H1 (cell line): ENCODE measurements at regions not wholly inside any gene's neighbourhood (a gene's known extent, or its start where the extent isn't known, plus 50 kb on each side); places are given as distances from the start of the nearest gene placed in this dataset.

Experiments used
- CTCF ChIA-PET: fragments of 300-600 bp; sonication (Branson Sonifier 250); formaldehyde crosslinking; loops from one replicate; lab custom pipeline; 2021; ENCODE audit not compliant: partially characterized antibody; lab: Charles Lee
- POLR2A ChIA-PET: fragments of 300-600 bp; sonication (Branson Sonifier 250); formaldehyde crosslinking; loops from one replicate; lab custom pipeline; 2021; ENCODE audit warnings: inconsistent platforms; ENCODE audit not compliant: partially characterized antibody; lab: Charles Lee
- DNase-seq, 2 experiments: peaks; one replicate each; pipeline versions ENCODE4 v3.0.0 to v3.0.0-alpha.2; 2010 to 2022; ENCODE audit warnings: low spot score in 2 of 2, low read depth in 1 of 2, mixed read lengths in 1 of 2
- FAIRE-seq: peaks from 2 replicates; lab custom pipeline; 2011; peaks lifted over from hg19 to GRCh38; lab: Jason Lieb, UNC
- H2AFZ ChIP-seq: 2 replicates; pipeline ENCODE4 v1.8.1; 2012; ENCODE audit warnings: low read length, inconsistent platforms
- H2AK5ac ChIP-seq: 2 replicates; pipeline ENCODE4 v1.6.1; 2013; ENCODE audit warnings: low read depth, low read length
- H2BK120ac ChIP-seq: replicated peaks from 2 replicates; pipeline ENCODE3; 2013; ENCODE audit warnings: low read depth, low read length, inconsistent platforms
- H2BK12ac ChIP-seq: 2 replicates; pipeline ENCODE4 v1.6.1; 2013; ENCODE audit warnings: low read depth, low read length
- H2BK15ac ChIP-seq: 2 replicates; pipeline ENCODE4 v1.6.1; 2013; ENCODE audit warnings: low read length
- H2BK20ac ChIP-seq: 2 replicates; pipeline ENCODE4 v1.6.1; 2013; ENCODE audit warnings: low read length
- H2BK5ac ChIP-seq: 2 replicates; pipeline ENCODE4 v1.6.1; 2013; ENCODE audit warnings: low read depth, low read length
- H3K14ac ChIP-seq: 2 replicates; pipeline ENCODE4 v1.6.1; 2013; ENCODE audit warnings: inconsistent platforms; ENCODE audit not compliant: insufficient read length
- H3K18ac ChIP-seq: 2 replicates; pipeline ENCODE4 v1.6.1; 2013; ENCODE audit warnings: low read length; ENCODE audit errors: extremely low read depth
- H3K23ac ChIP-seq: 2 replicates; pipeline ENCODE4 v1.6.1; 2013; ENCODE audit warnings: inconsistent platforms; ENCODE audit not compliant: insufficient read length
- H3K23me2 ChIP-seq: 2 replicates; pipeline ENCODE4 v1.6.1; 2013; ENCODE audit warnings: low read depth, low read length
- H3K27ac ChIP-seq: 2 replicates; pipeline ENCODE4 v1.6.1; 2011; ENCODE audit warnings: low read depth, low read length, inconsistent platforms
- H3K27me3 ChIP-seq, 4 experiments: replicated peaks in 1 of 4; 1 replicate in 1 of 4; 2 replicates in 3 of 4; pipeline versions ENCODE4 v1.6.1 to v1.8.1; 2011 to 2013; ENCODE audit warnings: low read length in 3 of 4, mild to moderate bottlenecking in 3 of 4, inconsistent platforms in 2 of 4, mixed read lengths in 2 of 4, moderate library complexity in 1 of 4; ENCODE audit not compliant: control insufficient read depth in 3 of 4, insufficient read depth in 3 of 4; ENCODE audit errors: extremely low read depth in 1 of 4
- H3K36me3 ChIP-seq, 4 experiments: 2 replicates each; pipeline versions ENCODE4 v1.6.1 to v1.8.1; 2011 to 2013; ENCODE audit warnings: mild to moderate bottlenecking in 4 of 4, low read length in 3 of 4, moderate library complexity in 2 of 4, control low read depth in 1 of 4, inconsistent platforms in 1 of 4; ENCODE audit not compliant: insufficient read depth in 4 of 4, control insufficient read depth in 2 of 4
- H3K4ac ChIP-seq: replicated peaks from 2 replicates; pipeline ENCODE3; 2013; ENCODE audit warnings: low read length, low read depth, mixed read lengths, inconsistent platforms; ENCODE audit not compliant: insufficient read length
- H3K4me1 ChIP-seq, 4 experiments: replicated peaks in 1 of 4; 1 replicate in 1 of 4; 2 replicates in 3 of 4; pipeline versions ENCODE4 v1.6.1 to v1.8.1; 2011 to 2013; ENCODE audit warnings: low read length in 3 of 4, inconsistent platforms in 2 of 4, mixed read lengths in 1 of 4; ENCODE audit not compliant: insufficient read depth in 4 of 4, control insufficient read depth in 3 of 4
- H3K4me2 ChIP-seq, 2 experiments: 2 replicates each; pipeline versions ENCODE4 v1.6.1 to v1.8.1; 2011 to 2013; ENCODE audit warnings: low read depth in 2 of 2, low read length in 2 of 2, control low read depth in 1 of 2, inconsistent platforms in 1 of 2, mild to moderate bottlenecking in 1 of 2; ENCODE audit not compliant: insufficient read depth in 1 of 2
- H3K4me3 ChIP-seq, 4 experiments: fragments of 200-600, 300-600 bp in 1 of 4; sonication (generic), shearing (Covaris generic), sonication (Bioruptor Twin) in 1 of 4; 2 replicates each; pipeline versions ENCODE4 v1.5.1 to v1.8.1; 2011 to 2016; ENCODE audit warnings: low read length in 4 of 4, low read depth in 3 of 4, control low read depth in 2 of 4, inconsistent platforms in 2 of 4, mild to moderate bottlenecking in 2 of 4, mixed read lengths in 1 of 4, moderate library complexity in 1 of 4; ENCODE audit not compliant: insufficient read depth in 2 of 4; ENCODE audit errors: extremely low read depth in 1 of 4
- H3K56ac ChIP-seq: replicated peaks from 2 replicates; pipeline ENCODE3; 2013; ENCODE audit warnings: low read depth, mild to moderate bottlenecking, mixed read lengths, low read length, inconsistent platforms; ENCODE audit not compliant: insufficient read length
- H3K79me1 ChIP-seq: 2 replicates; pipeline ENCODE4 v1.6.1; 2013; ENCODE audit warnings: low read depth, low read length, control low read depth
- H3K79me2 ChIP-seq, 2 experiments: 2 replicates each; pipeline versions ENCODE4 v1.6.1 to v1.8.1; 2012 to 2013; ENCODE audit warnings: low read length in 2 of 2, mild to moderate bottlenecking in 2 of 2, inconsistent platforms in 1 of 2; ENCODE audit not compliant: insufficient read depth in 2 of 2, control insufficient read depth in 1 of 2
- H3K9ac ChIP-seq, 4 experiments: replicated peaks in 1 of 4; 1 replicate in 1 of 4; 2 replicates in 3 of 4; pipeline versions ENCODE4 v1.6.1 to v1.8.1; 2011 to 2013; ENCODE audit warnings: low read depth in 3 of 4, low read length in 3 of 4, control low read depth in 2 of 4, mild to moderate bottlenecking in 2 of 4, moderate library complexity in 2 of 4, inconsistent platforms in 1 of 4; ENCODE audit errors: extremely low read depth in 1 of 4
- H3K9me3 ChIP-seq, 2 experiments: 2 replicates each; pipeline versions ENCODE4 v1.6.1 to v1.8.1; 2012 to 2013; ENCODE audit warnings: mild to moderate bottlenecking in 2 of 2, moderate library complexity in 2 of 2, control low read depth in 1 of 2, inconsistent platforms in 1 of 2, low read depth in 1 of 2, low read length in 1 of 2, mixed read lengths in 1 of 2; ENCODE audit not compliant: insufficient read depth in 2 of 2
- H4K20me1 ChIP-seq, 2 experiments: replicated peaks in 1 of 2; 2 replicates each; pipeline versions ENCODE3 to v1.8.1; 2011 to 2013; ENCODE audit warnings: inconsistent platforms in 2 of 2, low read length in 2 of 2, mild to moderate bottlenecking in 1 of 2; ENCODE audit not compliant: insufficient read depth in 2 of 2, control insufficient read depth in 1 of 2
- H4K5ac ChIP-seq: 2 replicates; pipeline ENCODE4 v1.6.1; 2013; ENCODE audit warnings: low read length, low read depth, mixed read lengths, inconsistent platforms; ENCODE audit not compliant: insufficient read length
- H4K8ac ChIP-seq: 2 replicates; pipeline ENCODE4 v1.8.0; 2013; ENCODE audit warnings: mild to moderate bottlenecking, moderate library complexity, low read length, inconsistent platforms; ENCODE audit not compliant: insufficient read depth; ENCODE audit errors: extremely low read depth
- H4K91ac ChIP-seq: replicated peaks from 2 replicates; pipeline ENCODE3; 2013; ENCODE audit warnings: low read length, mixed read lengths, inconsistent platforms; ENCODE audit not compliant: insufficient read length
- CEBPB ChIP-seq: IDR thresholded peaks from 2 replicates; pipeline ENCODE4 v1.6.1; 2012; ENCODE audit warnings: low read depth, low read length
- EZH2 ChIP-seq: fragments of 200-600 bp; sonication (generic); IDR thresholded peaks from 2 replicates; pipeline ENCODE4 v1.7.1; 2012; ENCODE audit warnings: low read depth, mild to moderate bottlenecking, moderate library complexity, low read length, inconsistent platforms; ENCODE audit not compliant: severe bottlenecking
- JUND ChIP-seq: IDR thresholded peaks from 2 replicates; pipeline ENCODE4 v1.6.1; 2011; ENCODE audit warnings: mild to moderate bottlenecking, improper control_type of control experiment, low read length
- WGBS, 2 experiments: shearing (Covaris generic) in 1 of 2; methylation state at CpG; one replicate each; pipeline versions ENCODE4 v1.1.6 to v1.1.7; 2013 to 2015; ENCODE audit warnings: low lambda C conversion rate in 2 of 2, mixed read lengths in 2 of 2, inconsistent platforms in 1 of 2, low coverage in 1 of 2, missing lambda C conversion rate in 1 of 2; ENCODE audit not compliant: insufficient replicate concordance in 2 of 2, insufficient coverage in 1 of 2, insufficient read length in 1 of 2; ENCODE audit errors: extremely low coverage in 1 of 2, missing lambda C conversion rate in 1 of 2; 5-methylcytosine and 5-hydroxymethylcytosine counted together

- H3K9ac ChIP-seq: no peak overlapping the region
- no peak for FAIRE-seq
- H2BK15ac ChIP-seq: no peak overlapping the region
- H3K4ac ChIP-seq: no peak overlapping the region
- H2BK12ac ChIP-seq: no peak overlapping the region
- no peak overlapping the region for H2BK5ac ChIP-seq
- H3K18ac ChIP-seq: no peak overlapping the region
- H3K14ac ChIP-seq: no peak overlapping the region
- H3K9me3 ChIP-seq: no peaks in the 10 kb centered on the region
- no peak overlapping the region for H2BK20ac ChIP-seq
- 79% methylated on average over 1 of the region's 1 CpG; no CpG with 5 or more reads in 1 of the 2 experiments for WGBS, 2 experiments
- no peaks in the 10 kb centered on the region for H3K23me2 ChIP-seq
- no peaks in the 10 kb centered on the region for H3K27me3 ChIP-seq
- no peak overlapping the region for H2BK120ac ChIP-seq
- H3K79me1 ChIP-seq: no peaks in the 10 kb centered on the region
- H2AK5ac ChIP-seq: no peak overlapping the region
- H3K4me1 ChIP-seq: no peaks in the 10 kb centered on the region
- no peak for DNase-seq
- no peak overlapping the region for H3K56ac ChIP-seq
- ChIA-PET CTCF (no interaction called here), POLR2A (no interaction called here)
- H4K5ac ChIP-seq: no peak overlapping the region
- no peaks in the 10 kb centered on the region for H3K79me2 ChIP-seq
- no peaks in the 10 kb centered on the region for H4K20me1 ChIP-seq
- H3K36me3 ChIP-seq: no peaks in the 10 kb centered on the region
- no peak overlapping the region for H3K23ac ChIP-seq
- no peak overlapping the region for H2AFZ ChIP-seq
- no peak overlapping the region for H3K4me3 ChIP-seq
- H3K4me2 ChIP-seq: no peak overlapping the region
- no peak overlapping the region for H3K27ac ChIP-seq
- no peak overlapping the region for H4K91ac ChIP-seq
- no peak overlapping the region for H4K8ac ChIP-seq
- TF ChIP-seq JUND (no peak), EZH2 (no peak), CEBPB (peak; percentile 25; the same call in 1 of the 2 replicates)
- TF ChIP-seq, all 59 proteins: peak for 1
These were observed 311.9 kb downstream of the PLOD2 start for GRCh38 chr3:145849115-145849514.
